Stimulated activated CD4-positive, alpha-beta T cell treated with anti-CD3 and anti-CD28 coated beads, TNF-alpha, amount 100 ng/mL, for 1 hour (primary cell): ENCODE measurements at regions not wholly inside any gene's neighbourhood (a gene's known extent, or its start where the extent isn't known, plus 50 kb on each side); places are given as distances from the start of the nearest gene placed in this dataset.

Experiments used
- DNase-seq, 3 donors: peaks; one replicate each; pipeline ENCODE4 v3.0.0-alpha.2; 2020; ENCODE audit warnings: low read depth in 3 of 3, low spot score in 1 of 3

- DNase-seq, result no peak
These were observed 84.0 kb downstream of the MYEOV start for GRCh38 chr11:69377953-69378302.

DNA sequence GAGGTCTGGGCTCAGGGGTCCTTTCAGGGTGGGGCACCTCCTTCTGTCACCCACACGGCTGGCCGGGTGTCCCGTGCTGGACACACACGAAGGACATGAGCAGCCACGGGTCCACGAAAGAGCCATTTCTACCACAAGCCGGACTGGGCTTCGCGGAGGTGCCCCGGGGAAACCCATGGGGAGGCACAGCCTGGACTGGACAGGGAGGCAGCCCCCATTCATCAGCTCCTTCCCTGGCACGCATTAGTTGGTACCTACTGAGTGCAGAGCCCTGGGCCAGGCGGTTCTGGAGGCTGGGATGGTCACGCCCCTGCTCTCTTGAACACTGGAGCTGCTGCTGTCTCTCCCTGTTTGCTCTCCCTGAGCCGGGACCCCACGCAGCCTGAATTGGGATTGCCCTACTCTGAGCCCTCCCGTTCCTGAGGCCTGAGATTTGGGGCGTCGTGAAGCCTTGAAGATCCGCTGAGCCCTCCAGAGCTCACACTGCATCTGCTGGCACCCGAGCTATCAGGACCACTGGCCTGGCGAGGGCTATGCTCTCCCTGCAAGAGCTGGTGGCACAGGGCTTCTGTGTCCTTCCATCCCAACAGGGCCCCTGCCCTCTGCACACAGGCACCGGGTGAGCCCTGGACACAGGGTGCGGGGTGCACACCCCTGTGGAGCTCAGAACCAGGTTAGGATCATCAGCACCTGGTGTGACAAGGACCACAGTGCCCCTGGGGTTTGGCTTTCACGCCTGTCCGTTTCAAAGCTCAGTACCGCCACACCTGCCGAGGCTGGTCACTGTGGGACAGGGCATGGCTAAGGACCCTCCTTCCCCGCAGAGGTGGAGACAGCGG, 84.6 kb downstream of the MYEOV start:
- no peak for DNase-seq

GRCh38 chr11:69380451-69380901, 86.5 kb downstream of the MYEOV start:
- no peak for DNase-seq

DNA sequence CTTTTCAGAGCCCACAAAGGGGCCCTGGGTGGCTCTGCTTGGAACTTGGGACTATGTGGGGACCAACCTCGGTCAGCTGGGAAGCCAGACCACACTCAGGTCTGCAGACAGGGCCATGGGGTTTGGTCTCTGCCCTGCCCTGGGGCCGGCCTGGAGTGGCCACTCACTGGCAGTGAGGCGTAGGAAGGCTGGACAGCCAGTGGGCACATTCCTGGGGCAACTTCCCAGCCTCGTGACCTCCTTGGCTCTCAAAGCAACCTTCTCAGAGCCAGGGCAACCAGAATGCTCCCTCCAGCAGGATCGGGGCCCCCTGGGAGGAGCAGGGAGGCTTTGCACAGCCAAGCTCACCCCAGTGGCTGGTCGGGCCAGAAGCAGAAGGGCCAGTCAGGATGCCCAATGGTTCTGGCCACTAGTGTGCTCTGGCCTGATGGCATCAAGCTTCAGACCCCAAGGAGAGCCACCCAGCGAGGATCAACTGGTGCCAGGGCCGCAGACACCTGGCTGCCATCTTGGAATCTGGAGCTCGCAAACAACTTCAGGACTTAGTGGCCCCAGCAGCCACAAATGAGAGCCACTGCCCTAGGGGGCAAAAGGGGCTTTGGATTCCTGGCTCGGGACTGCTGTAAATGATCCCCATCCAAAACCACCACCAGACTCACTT, 87.1 kb downstream of the MYEOV start:
- no peak for DNase-seq

- DNase-seq, result no peak
These were observed 87.8 kb downstream of the MYEOV start for GRCh38 chr11:69381681-69382130.

- DNase-seq, result no peak
These were observed 88.5 kb downstream of the MYEOV start for GRCh38 chr11:69382131-69383128.

GRCh38 chr11:69383372-69384250, 89.7 kb downstream of the MYEOV start:
- no peak for DNase-seq

DNA sequence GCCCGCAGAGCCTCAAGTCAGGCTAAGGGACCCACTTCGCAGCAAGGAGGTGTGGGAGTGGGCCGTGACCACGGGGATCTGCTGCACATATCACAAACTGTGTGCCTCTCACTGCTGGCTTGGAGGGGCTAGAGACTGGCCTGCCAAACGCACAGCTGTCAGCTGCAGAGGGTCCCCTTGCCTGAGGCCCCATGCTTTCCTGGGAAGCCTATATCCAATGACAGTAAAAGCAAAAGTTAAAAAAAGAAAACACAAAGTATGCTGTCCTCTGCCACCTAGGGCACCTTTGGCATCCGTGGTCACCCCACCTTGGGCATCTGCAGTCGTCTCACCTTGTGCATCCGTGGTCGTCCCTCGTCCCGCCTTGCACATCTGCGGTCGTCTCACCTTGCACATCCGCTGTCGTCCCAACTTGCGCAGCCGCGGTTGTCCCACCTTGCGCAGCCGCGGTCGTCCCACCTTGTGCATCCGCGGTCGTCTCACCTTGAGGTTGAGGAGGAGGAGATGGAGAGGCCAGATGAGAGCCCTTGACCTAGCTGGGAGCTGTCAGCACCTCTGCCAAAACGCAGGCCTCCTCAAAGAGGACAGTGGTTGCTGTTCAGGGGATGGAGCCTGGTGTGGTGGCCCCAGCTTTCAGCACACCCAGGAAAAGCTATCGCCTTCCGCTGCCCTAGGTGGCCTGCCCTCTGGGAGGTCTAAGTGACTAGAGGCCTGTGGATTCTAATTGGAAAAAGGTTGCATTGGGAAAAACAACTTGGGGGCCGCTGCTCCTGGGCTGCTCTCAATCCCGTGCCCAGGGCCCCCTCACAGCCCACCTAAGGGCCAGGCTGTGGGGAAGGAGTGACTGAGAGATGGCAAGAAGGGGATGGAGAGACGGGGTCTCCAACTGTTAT, 90.5 kb downstream of the MYEOV start:
- no peak for DNase-seq

DNA sequence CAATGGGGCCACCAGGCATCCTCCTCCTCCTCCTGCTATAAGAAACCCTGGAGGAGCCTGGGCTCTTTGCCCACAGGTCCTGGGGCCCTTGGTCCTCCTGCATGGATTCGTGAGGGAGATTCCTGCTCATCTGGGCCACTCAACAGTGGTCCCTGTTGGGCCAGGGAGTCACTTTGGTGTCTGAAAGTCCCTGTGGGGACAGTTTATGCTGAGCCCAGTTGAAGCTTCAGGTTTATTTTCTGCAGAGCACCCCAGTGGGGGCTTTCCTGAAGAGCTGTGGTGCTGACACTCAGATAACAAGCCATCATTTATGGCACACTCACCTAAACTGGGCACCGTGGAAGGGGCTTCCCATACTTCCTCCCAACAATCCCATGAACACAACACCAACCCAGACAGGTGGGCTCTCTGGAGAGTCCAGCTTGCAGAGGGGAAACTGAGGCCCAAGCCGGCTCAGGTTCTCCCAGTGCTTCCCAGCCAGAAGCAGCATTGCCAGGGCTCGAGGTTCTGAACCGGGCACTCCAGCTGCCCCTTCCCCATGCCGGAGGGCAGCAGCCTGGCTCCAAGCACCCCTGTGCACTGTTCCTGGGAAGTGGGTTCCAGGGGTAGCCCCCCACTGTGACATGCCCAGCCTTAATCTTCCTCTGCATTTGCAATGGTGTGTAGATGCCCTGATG, 91.3 kb downstream of the MYEOV start:
- no peak for DNase-seq

GRCh38 chr11:69385832-69386427, 92.0 kb downstream of the MYEOV start:
- DNase-seq, result no peak

DNA sequence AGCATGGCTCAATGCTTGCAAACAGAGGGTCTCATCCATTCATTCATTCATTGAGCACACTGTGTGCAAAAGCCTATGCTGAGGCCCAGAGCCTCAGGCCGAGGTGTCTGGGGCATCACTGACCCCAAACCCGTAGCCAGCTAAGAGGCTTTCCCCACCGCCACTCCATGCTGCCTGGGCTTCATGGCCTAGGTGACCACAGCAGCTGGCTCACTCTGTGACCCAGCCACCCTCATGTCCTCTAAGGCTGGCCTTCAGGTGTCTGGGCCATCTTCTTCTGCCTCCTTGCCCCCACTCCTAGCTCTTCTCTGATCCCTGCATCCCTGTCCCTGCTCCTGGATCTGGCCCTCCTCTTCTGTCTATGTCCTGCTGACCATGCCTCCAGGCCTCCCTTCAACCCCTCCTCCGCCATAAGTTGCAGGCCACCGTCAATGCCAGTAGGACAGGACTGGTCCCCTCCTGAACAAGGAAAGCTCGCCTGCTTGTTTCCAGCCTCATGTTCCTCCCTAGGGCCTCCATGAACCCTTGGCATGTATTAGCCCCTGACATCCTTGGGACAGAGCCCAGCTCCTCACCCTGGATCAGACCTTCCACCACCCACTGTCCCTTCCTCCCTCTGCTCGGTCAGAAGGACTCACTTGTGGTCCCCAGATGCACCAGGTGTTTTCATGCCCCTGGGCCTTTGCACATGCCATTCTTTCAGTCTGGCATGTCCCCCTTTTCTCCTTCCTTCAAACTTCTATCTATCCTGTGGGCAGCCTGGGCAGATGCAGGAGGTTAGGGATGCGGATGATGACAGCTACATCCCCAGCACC, 92.8 kb downstream of the MYEOV start:
- no peak for DNase-seq

- no peak for DNase-seq
These were observed 93.5 kb downstream of the MYEOV start for GRCh38 chr11:69387409-69387885.

DNA sequence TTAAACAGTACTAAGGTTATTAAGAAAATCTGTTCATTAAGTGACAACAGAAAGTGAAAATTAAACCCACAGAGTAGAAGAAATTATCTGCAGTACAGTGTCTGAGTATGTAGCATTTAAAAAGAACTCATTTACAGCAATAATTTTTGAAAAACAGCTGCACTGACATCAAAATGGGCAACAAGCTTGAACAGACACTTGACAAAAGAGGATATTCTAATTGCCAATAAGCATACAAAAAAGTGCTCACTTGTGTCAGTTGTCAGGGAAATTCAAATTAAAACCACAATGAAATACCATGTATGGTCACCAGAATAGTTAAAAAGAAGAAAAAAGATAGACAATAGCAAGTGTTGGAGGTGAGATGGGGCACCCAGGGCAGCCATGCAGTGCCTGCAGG, 93.3 kb upstream of the LINC01488 start:
- DNase-seq, result no peak

DNA sequence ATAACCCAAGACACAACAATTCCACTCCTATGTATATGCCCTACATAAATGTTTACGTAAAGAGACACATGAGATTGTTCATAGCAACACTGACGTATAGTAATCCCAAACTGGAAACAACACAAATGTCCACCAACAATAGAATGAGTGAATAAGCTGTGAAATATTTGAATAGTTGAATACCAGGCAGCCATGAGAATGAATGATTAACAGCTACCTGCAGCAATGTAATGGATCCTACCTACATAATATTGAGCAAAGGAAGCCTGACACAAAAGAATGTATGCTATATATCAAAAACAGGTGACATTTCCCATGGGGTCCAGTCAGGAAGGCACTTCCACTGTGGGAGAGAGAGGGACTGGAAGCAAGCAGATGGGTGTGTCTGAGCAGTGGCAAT, 92.8 kb upstream of the LINC01488 start:
- DNase-seq, result no peak

DNA sequence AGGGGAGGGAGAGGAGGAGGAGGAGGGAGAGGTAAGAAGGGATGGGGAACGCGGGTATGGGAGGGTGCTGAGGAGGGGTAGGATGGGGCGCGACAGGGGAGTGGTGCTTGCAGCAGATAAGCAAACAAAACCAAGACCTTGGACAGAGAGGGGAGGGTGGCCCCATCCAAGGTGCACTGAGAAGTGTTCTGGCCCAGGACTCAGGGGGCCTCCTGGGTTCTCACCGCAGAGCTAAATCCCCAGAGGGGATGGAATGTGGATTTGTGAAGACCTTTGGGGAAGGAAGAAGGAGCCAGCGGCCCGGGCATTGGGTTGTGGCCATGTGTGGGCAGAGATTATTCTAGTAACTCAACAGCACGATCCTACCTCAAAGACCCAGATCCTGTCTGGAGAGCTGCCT, 90.9 kb upstream of the LINC01488 start:
- DNase-seq, result no peak

DNA sequence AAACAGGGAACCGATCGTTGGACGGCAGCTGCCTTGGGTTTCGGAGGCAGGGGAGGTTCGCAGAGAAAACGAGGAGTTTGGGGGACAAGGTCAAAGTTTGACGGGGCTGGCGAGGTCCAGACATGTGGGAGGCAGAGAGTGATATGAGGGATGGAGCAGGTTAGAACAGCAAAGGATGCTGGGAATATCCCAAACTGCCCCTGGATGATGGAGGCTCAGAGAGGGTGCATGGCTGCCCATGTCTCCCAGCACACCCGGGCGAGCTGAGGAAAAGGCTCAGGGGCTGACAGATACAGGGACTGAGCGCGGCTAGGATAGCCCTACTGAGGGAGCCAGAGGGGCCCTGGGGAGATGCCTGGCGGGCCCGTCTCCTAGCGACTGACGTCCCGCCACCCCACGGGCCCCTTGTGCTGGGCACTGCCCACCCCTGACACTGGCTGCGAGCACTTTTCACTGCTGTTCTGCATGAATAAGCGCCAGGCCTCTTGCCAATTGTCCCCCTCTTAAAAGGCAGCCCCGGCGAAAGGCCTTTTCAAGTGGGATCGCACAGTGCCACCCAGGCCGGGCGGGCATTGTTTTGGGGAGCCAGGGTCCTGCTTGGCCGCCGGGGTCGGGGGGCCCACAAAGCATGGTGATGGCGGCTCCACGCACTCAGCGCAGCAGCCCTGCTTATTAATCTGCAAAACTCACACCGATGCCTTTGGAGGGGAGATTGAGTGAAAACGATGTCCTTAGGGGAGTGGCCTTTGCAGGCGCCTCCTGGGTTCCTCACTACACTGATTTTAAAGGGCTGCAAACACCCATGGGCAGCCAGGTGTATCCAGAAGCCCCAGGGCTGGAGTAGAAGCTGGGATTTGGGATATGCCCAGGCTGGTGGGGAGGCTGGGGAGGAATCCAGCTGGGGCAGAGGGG, 90.0 kb upstream of the LINC01488 start:
- no peak for DNase-seq
